Bronchial epithelial cell (primary cell): ENCODE measurements at regions not wholly inside any gene's neighbourhood (a gene's known extent, or its start where the extent isn't known, plus 50 kb on each side); places are given as distances from the start of the nearest gene placed in this dataset.

ENCODE experiments used
- DNase-seq: peaks from one replicate; pipeline ENCODE4 v3.0.0-alpha.2; 2010; ENCODE audit warnings: low read depth
- FAIRE-seq: peaks from 2 replicates; lab custom pipeline; 2011; peaks lifted over from hg19 to GRCh38; lab: Jason Lieb, UNC
- H3K27me3 ChIP-seq: 2 replicates; pipeline ENCODE4 v1.5.1; 2011; ENCODE audit warnings: low read length; ENCODE audit not compliant: control insufficient read depth, insufficient read depth
- H3K36me3 ChIP-seq: 2 replicates; pipeline ENCODE4 v1.5.1; 2011; ENCODE audit warnings: low read length; ENCODE audit not compliant: control insufficient read depth, insufficient read depth
- H3K4me3 ChIP-seq: 2 replicates; pipeline ENCODE4 v1.5.1; 2011; ENCODE audit warnings: mild to moderate bottlenecking, low read depth, low read length, control low read depth
- TF ChIP-seq, protein P1 (sequence below): IDR thresholded peaks from 2 replicates; pipeline ENCODE4 v1.5.1; 2011; ENCODE audit warnings: mild to moderate bottlenecking, moderate library complexity, low read length, control low read depth, inconsistent platforms; ENCODE audit not compliant: insufficient read depth, severe bottlenecking

DNA sequence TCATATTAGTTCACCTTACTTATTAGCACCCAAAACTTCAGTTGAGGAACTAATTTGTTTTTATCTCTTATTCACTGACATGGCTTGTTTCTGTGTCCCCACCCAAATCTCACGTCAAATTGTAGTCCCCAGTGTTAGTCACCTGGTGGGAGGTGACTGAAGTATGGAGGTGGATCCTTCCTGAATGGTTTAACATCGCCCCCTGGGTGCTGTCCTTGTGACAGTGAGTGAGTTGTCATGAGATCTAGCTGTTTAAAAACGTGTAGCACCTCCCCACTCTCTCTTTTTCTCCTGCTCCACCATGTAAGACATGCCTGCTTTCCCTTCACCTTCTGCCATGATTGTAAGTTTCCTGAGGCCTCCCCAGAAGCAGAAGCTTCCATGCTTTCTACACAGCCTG is 75.0 kb upstream of the HECTD2 start:
- H3K27me3 ChIP-seq: no peaks in the 10 kb centered on the region
- TF ChIP-seq, protein P1, sequence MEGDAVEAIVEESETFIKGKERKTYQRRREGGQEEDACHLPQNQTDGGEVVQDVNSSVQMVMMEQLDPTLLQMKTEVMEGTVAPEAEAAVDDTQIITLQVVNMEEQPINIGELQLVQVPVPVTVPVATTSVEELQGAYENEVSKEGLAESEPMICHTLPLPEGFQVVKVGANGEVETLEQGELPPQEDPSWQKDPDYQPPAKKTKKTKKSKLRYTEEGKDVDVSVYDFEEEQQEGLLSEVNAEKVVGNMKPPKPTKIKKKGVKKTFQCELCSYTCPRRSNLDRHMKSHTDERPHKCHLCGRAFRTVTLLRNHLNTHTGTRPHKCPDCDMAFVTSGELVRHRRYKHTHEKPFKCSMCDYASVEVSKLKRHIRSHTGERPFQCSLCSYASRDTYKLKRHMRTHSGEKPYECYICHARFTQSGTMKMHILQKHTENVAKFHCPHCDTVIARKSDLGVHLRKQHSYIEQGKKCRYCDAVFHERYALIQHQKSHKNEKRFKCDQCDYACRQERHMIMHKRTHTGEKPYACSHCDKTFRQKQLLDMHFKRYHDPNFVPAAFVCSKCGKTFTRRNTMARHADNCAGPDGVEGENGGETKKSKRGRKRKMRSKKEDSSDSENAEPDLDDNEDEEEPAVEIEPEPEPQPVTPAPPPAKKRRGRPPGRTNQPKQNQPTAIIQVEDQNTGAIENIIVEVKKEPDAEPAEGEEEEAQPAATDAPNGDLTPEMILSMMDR: no peak
- no peak overlapping the region for H3K4me3 ChIP-seq
- no peaks in the 10 kb centered on the region for H3K36me3 ChIP-seq
- FAIRE-seq: peak; percentile 23
- DNase-seq: no peak

DNA sequence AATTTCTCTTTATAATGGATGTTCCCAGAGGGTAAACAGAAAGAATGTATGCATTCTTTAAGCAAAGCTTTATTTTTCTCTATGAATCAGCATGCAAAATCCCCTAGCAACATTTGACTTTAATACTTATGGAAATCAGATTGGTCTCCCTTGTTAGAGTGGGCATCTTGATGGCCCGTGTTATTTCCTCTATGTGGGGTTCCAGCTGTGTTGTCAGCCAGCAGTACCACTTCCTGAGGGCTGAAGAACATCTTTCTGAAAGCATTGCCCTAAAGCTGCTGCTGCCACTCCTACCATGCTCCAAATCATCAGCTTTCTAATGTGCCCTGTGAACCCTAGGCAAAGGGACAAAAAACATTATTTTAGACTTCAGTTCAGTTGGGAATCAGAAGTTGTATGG is 70.4 kb upstream of the HECTD2 start:
- Histone ChIP-seq H3K27me3 (no peaks in the 10 kb centered on the region), H3K36me3 (no peaks in the 10 kb centered on the region), H3K4me3 (no peak overlapping the region)
- TF ChIP-seq, protein P1: no peak
- FAIRE-seq (no peak), DNase-seq (no peak)

DNA sequence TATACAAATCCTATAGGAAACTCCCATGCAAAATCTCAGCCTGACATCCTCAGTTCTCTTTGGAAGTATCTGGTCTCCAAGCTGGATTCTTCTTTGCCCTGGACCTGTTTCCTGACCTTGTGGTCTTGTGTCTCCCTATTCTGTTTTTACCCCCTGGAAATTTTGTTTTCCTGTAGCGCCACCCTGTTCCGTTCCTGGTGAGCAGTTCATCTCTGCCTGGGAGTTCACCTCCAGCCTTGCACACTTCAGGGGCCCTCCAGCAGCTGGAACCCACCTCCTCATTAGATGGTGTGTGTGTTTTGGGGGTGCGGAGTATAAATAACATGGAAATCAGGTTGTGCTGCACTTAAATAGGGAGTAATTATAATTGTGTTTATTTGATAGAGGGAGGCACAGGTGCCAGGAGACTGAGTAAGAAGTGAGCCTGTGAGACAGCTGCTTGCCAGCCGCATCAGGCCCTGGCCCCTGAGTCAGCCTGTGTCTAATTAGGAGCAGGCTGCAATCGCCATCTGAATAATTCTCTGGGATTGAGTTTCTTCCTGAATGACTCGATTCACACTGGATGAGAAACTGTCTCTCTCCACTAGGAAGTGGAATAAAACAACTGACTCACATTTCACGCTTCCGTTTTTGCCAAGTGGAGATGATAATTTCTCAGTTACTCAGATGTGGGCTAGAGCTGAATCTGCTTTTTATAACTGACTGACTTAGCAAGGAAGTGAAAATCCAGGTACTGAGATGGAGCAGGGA is 69.4 kb upstream of the HECTD2 start:
- TF ChIP-seq, protein P1: no peak
- FAIRE-seq (peak; percentile 88), DNase-seq (peak; percentile 98)
- no peaks in the 10 kb centered on the region for H3K27me3 ChIP-seq
- H3K4me3 ChIP-seq: no peak overlapping the region
- no peaks in the 10 kb centered on the region for H3K36me3 ChIP-seq

DNA sequence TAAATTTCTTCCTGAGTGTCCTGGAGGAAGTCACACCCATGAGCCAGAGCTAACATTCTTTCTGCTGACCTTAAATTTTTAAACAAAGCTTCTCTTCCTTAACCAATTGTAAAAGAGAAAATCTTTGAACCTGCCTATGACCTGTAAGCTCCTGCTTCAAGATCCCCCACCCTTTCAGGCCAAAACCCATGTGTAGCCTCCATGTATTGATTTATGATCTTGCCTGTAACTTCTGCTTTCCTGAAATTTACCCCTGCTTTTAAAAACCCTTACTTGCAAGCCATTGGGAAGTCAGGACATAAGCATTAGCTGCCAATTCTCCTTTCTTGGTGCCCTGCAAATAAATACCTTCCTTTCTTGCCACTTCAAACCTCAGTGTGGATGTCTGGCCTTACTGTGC is 68.5 kb upstream of the HECTD2 start:
- FAIRE-seq (no peak), DNase-seq (no peak)
- H3K36me3 ChIP-seq: no peaks in the 10 kb centered on the region
- TF ChIP-seq, protein P1: no peak
- H3K27me3 ChIP-seq: no peaks in the 10 kb centered on the region
- no peak overlapping the region for H3K4me3 ChIP-seq

DNA sequence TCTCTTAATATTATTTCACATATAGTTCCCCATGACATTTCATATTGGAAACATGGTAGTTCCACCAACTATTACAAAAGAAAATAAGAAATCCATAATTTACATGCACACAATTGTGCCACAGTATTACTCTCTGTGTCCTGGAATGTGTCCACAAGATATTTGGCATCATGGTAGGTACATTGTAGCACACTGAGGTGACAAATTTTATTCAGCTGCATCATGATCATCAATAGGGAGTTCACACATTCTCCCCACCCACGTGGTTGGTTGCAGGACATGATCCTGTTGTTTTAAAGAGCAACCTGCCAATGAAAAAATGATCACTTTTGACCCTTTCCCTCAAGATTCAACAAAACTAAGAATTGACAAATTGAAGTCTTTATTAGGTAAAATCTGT is 67.1 kb upstream of the HECTD2 start:
- no peaks in the 10 kb centered on the region for H3K27me3 ChIP-seq
- no peak overlapping the region for H3K4me3 ChIP-seq
- FAIRE-seq: no peak
- TF ChIP-seq, protein P1: no peak
- DNase-seq: no peak
- no peaks in the 10 kb centered on the region for H3K36me3 ChIP-seq
